Natural killer cell (primary cell): ENCODE measurements at regions not wholly inside any gene's neighbourhood (a gene's known extent, or its start where the extent isn't known, plus 50 kb on each side); places are given as distances from the start of the nearest gene placed in this dataset.
"Not testable (repeated sequence)": the region's sequence is repeated elsewhere in the genome, so short reads cannot be mapped to it uniquely, and the experiment has no call there.

Source experiments
- ATAC-seq, 3 donors: fragments of 150-1000 bp in 2 of 3; fragments of 200-7000 bp in 1 of 3; cut with Tn5 transposase; 1 replicate in 1 of 3; 2 replicates in 2 of 3; pipeline ENCODE4 v1.10.0; 2021; ENCODE audit warnings: mild to moderate bottlenecking in 2 of 3, moderate library complexity in 2 of 3
- DNase-seq, 2 donors: peaks; one replicate each; pipeline versions ENCODE4 v3.0.0 to v3.0.0-alpha.2; 2013 to 2021; ENCODE audit warnings: mixed read lengths in 1 of 2
- H3K27ac ChIP-seq: one replicate; pipeline ENCODE4 v1.5.1; 2013; ENCODE audit warnings: mild to moderate bottlenecking, low read length
- H3K27me3 ChIP-seq: one replicate; pipeline ENCODE4 v1.6.1; 2013; ENCODE audit warnings: low read length; ENCODE audit not compliant: control insufficient read depth, insufficient read depth
- H3K36me3 ChIP-seq: one replicate; pipeline ENCODE4 v1.6.1; 2013; ENCODE audit warnings: low read length; ENCODE audit not compliant: control insufficient read depth, insufficient read depth
- H3K4me1 ChIP-seq: one replicate; pipeline ENCODE4 v1.6.1; 2013; ENCODE audit warnings: low read length; ENCODE audit not compliant: control insufficient read depth, insufficient read depth
- H3K4me3 ChIP-seq: one replicate; pipeline ENCODE4 v1.5.1; 2013; ENCODE audit warnings: low read length
- H3K9me3 ChIP-seq: one replicate; pipeline ENCODE4 v1.6.1; 2013; ENCODE audit warnings: low read length; ENCODE audit not compliant: control insufficient read depth, insufficient read depth
- H3K27ac Mint-ChIP-seq, 2 donors: one replicate each; pipeline ENCODE4 v1.8.0; 2022; ENCODE audit warnings: mild to moderate bottlenecking in 2 of 2, mixed read lengths in 2 of 2, moderate library complexity in 1 of 2
- H3K27me3 Mint-ChIP-seq, 2 donors: one replicate each; pipeline ENCODE4 v1.8.0; 2022; ENCODE audit warnings: low read depth in 2 of 2, mixed read lengths in 2 of 2
- H3K36me3 Mint-ChIP-seq: one replicate; pipeline ENCODE4 v1.8.0; 2022; ENCODE audit warnings: mixed read lengths
- H3K4me1 Mint-ChIP-seq, 2 donors: one replicate each; pipeline ENCODE4 v1.8.0; 2022; ENCODE audit warnings: mixed read lengths in 2 of 2
- H3K4me3 Mint-ChIP-seq: one replicate; pipeline ENCODE4 v1.8.0; 2022; ENCODE audit warnings: mild to moderate bottlenecking, moderate library complexity, mixed read lengths
- H3K9me3 Mint-ChIP-seq, 2 donors: one replicate each; pipeline ENCODE4 v1.8.0; 2022; ENCODE audit warnings: mixed read lengths in 2 of 2
- CTCF ChIP-seq: fragments of 200-600 bp; IDR thresholded peaks from one replicate; pipeline ENCODE4 v1.8.0; 2022; ENCODE audit warnings: antibody characterized with exemption
- WGBS: methylation state at CpG from one replicate; pipeline ENCODE4 v1.1.7; 2013; ENCODE audit warnings: missing lambda C conversion rate; ENCODE audit not compliant: insufficient coverage; 5-methylcytosine and 5-hydroxymethylcytosine counted together
- intact Hi-C: fragments of 100-400 bp; cut with micrococcal nuclease; formaldehyde crosslinking; loops from one replicate; pipeline ENCODE4 v1.14.2; 2022

- no peak for DNase-seq
- TF ChIP-seq CTCF, result no peak
- H3K4me3 Mint-ChIP-seq, result no peak overlapping the region
- Histone ChIP-seq H3K27me3 (no peaks in the 10 kb centered on the region), H3K9me3 (no peaks in the 10 kb centered on the region), H3K4me1 (no peaks in the 10 kb centered on the region), H3K27ac (no peak overlapping the region), H3K4me3 (no peak overlapping the region), H3K36me3 (no peaks in the 10 kb centered on the region)
- H3K4me1 Mint-ChIP-seq, result no peaks in the 10 kb centered on the region
- H3K9me3 Mint-ChIP-seq, result no peaks in the 10 kb centered on the region
- intact Hi-C loops, result no loop called here
- no peaks in the 10 kb centered on the region for H3K27me3 Mint-ChIP-seq
- H3K27ac Mint-ChIP-seq, result no peak overlapping the region
- H3K36me3 Mint-ChIP-seq, result no peaks in the 10 kb centered on the region
- 89% methylated on average over 7 of the region's 7 CpGs for WGBS
- ATAC-seq, result no peak
Observed at GRCh38 chr7:155394413-155394812, 63.5 kb upstream of the EN2 start.

GRCh38 chr7:155395176-155395797, 62.6 kb upstream of the EN2 start:
- TF ChIP-seq CTCF, result no peak
- no peaks in the 10 kb centered on the region for H3K9me3 ChIP-seq
- ATAC-seq (no peak), DNase-seq (no peak)
- no peak overlapping the region for H3K4me3 ChIP-seq
- H3K36me3 Mint-ChIP-seq, result no peaks in the 10 kb centered on the region
- no peaks in the 10 kb centered on the region for H3K27me3 ChIP-seq
- H3K27ac Mint-ChIP-seq, result no peak overlapping the region
- intact Hi-C loops, result no loop called here
- no peaks in the 10 kb centered on the region for H3K4me1 ChIP-seq
- no peaks in the 10 kb centered on the region for H3K36me3 ChIP-seq
- 80% methylated on average over 17 of the region's 17 CpGs for WGBS
- no peaks in the 10 kb centered on the region for H3K4me1 Mint-ChIP-seq
- H3K4me3 Mint-ChIP-seq, result no peak overlapping the region
- no peaks in the 10 kb centered on the region for H3K9me3 Mint-ChIP-seq
- H3K27me3 Mint-ChIP-seq, result no peaks in the 10 kb centered on the region
- no peak overlapping the region for H3K27ac ChIP-seq

- H3K36me3 ChIP-seq, result no peaks in the 10 kb centered on the region
- no peaks in the 10 kb centered on the region for H3K4me1 ChIP-seq
- WGBS, result 87% methylated on average over 16 of the region's 16 CpGs
- no peaks in the 10 kb centered on the region for H3K27me3 Mint-ChIP-seq
- DNase-seq (no peak), ATAC-seq (no peak)
- no peaks in the 10 kb centered on the region for H3K27me3 ChIP-seq
- no peaks in the 10 kb centered on the region for H3K36me3 Mint-ChIP-seq
- no peaks in the 10 kb centered on the region for H3K9me3 ChIP-seq
- H3K4me3 ChIP-seq, result no peak overlapping the region
- no peaks in the 10 kb centered on the region for H3K9me3 Mint-ChIP-seq
- no peaks in the 10 kb centered on the region for H3K4me1 Mint-ChIP-seq
- no peak overlapping the region for H3K4me3 Mint-ChIP-seq
- H3K27ac Mint-ChIP-seq, result no peak overlapping the region
- intact Hi-C loops, result no loop called here
- no peak overlapping the region for H3K27ac ChIP-seq
- TF ChIP-seq CTCF, result no peak
Observed at GRCh38 chr7:155396661-155397060, 61.3 kb upstream of the EN2 start.

- H3K27me3 Mint-ChIP-seq, H3K9me3 ChIP-seq, H3K27me3 ChIP-seq, H3K4me3 Mint-ChIP-seq, H3K27ac Mint-ChIP-seq, H3K4me3 ChIP-seq, H3K9me3 Mint-ChIP-seq, ATAC-seq, H3K4me1 ChIP-seq, H3K36me3 Mint-ChIP-seq, DNase-seq, H3K4me1 Mint-ChIP-seq, H3K27ac ChIP-seq, H3K36me3 ChIP-seq, intact Hi-C loops: not testable (repeated sequence)
- WGBS, result 94% methylated on average over 47 of the region's 49 CpGs
Observed at GRCh38 chr7:155397758-155398714, 59.9 kb upstream of the EN2 start.
